Lung (tissue), 11 donors: ENCODE measurements at regions not wholly inside any gene's neighbourhood (a gene's known extent, or its start where the extent isn't known, plus 50 kb on each side); places are given as distances from the start of the nearest gene placed in this dataset.

Experiments used
- ATAC-seq: fragments of 200-7000 bp; cut with Tn5 transposase; one replicate; pipeline ENCODE4 v1.9.1; 2020; ENCODE audit warnings: moderate number of reproducible peaks; ENCODE audit not compliant: insufficient read depth, low FRiP score
- DNase-seq, 3 donors: peaks; one replicate each; pipeline ENCODE4 v3.0.0-alpha.2; 2013 to 2017
- H3K27ac ChIP-seq, 2 donors: one replicate each; pipeline ENCODE4 v1.5.1; 2013; ENCODE audit warnings: mild to moderate bottlenecking in 2 of 2, moderate library complexity in 2 of 2, control low read depth in 1 of 2, inconsistent platforms in 1 of 2, low read depth in 1 of 2, low read length in 1 of 2
- H3K27me3 ChIP-seq, 3 donors: one replicate each; pipeline ENCODE4 v1.5.1; 2013; ENCODE audit warnings: low read length in 2 of 3; ENCODE audit not compliant: control insufficient read depth in 3 of 3, insufficient read depth in 3 of 3
- H3K36me3 ChIP-seq, 4 donors: one replicate each; pipeline ENCODE4 v1.5.1; 2013; ENCODE audit warnings: low read length in 4 of 4, mild to moderate bottlenecking in 1 of 4, moderate library complexity in 1 of 4; ENCODE audit not compliant: control insufficient read depth in 4 of 4, insufficient read depth in 4 of 4
- H3K4me1 ChIP-seq, 5 donors: one replicate each; pipeline ENCODE4 v1.5.1; 2013; ENCODE audit warnings: low read length in 5 of 5, mild to moderate bottlenecking in 2 of 5, moderate library complexity in 1 of 5; ENCODE audit not compliant: control insufficient read depth in 5 of 5, insufficient read depth in 5 of 5
- H3K4me3 ChIP-seq: one replicate; pipeline ENCODE4 v1.5.1; 2013; ENCODE audit warnings: mild to moderate bottlenecking, control low read depth, moderate library complexity
- H3K9ac ChIP-seq, 2 donors: one replicate each; pipeline ENCODE4 v1.5.1; 2013; ENCODE audit warnings: low read length in 2 of 2, control low read depth in 1 of 2; ENCODE audit not compliant: insufficient read depth in 1 of 2
- H3K9me3 ChIP-seq, 4 donors: one replicate each; pipeline ENCODE4 v1.5.1; 2013; ENCODE audit warnings: low read length in 3 of 4, mild to moderate bottlenecking in 1 of 4, moderate library complexity in 1 of 4; ENCODE audit not compliant: control insufficient read depth in 4 of 4, insufficient read depth in 3 of 4
- WGBS, 2 donors: extraction: QIAGEN DNeasy Blood & Tissue Kit; methylation state at CpG; one replicate each; pipeline ENCODE4 v1.1.7; 2013; 5-methylcytosine and 5-hydroxymethylcytosine counted together
- TF ChIP-seq, protein P1 (sequence below): IDR thresholded peaks from 2 replicates; pipeline ENCODE4 v1.5.1; 2012; ENCODE audit warnings: mild to moderate bottlenecking; ENCODE audit errors: control extremely low read depth, extremely low read depth
- donor health status: control.
- donor health status: control.
- donor health status: Bipolar disorder and iron deficiency.
- donor health status: healthy.
- donor health status: DM: yes; HTN: yes; CAD: no.

DNA sequence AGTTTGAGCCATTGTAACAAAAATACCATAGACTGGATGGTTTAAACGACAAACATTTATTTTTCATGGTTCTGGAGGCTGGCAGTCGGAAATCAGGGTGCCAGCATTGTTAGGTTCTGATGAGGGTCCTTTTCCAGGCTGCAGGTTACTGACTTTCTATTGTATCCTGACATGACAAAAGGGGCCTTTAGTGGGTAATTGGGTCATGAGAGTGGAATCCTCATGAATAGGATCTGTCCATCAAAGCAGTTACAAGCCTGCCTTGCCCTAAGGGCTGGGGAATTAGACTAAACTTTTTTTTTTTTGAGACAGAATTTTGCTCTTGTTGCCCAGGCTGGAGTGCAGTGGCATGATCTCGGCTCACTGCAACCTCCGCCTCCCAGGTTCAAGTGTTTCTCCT lies 347.9 kb upstream of the TSHZ2 start:
- Histone ChIP-seq H3K9me3 (peaks cover 0 to 2% (median 0%) of the 10 kb centered on the region in 4 donors), H3K36me3 (no peaks in the 10 kb centered on the region), H3K27ac (no peak overlapping the region), H3K4me3 (no peak overlapping the region), H3K9ac (no peak overlapping the region), H3K4me1 (no peaks in the 10 kb centered on the region), H3K27me3 (no peaks in the 10 kb centered on the region)
- ATAC-seq (no peak), DNase-seq (no peak)
- TF ChIP-seq, protein P1, sequence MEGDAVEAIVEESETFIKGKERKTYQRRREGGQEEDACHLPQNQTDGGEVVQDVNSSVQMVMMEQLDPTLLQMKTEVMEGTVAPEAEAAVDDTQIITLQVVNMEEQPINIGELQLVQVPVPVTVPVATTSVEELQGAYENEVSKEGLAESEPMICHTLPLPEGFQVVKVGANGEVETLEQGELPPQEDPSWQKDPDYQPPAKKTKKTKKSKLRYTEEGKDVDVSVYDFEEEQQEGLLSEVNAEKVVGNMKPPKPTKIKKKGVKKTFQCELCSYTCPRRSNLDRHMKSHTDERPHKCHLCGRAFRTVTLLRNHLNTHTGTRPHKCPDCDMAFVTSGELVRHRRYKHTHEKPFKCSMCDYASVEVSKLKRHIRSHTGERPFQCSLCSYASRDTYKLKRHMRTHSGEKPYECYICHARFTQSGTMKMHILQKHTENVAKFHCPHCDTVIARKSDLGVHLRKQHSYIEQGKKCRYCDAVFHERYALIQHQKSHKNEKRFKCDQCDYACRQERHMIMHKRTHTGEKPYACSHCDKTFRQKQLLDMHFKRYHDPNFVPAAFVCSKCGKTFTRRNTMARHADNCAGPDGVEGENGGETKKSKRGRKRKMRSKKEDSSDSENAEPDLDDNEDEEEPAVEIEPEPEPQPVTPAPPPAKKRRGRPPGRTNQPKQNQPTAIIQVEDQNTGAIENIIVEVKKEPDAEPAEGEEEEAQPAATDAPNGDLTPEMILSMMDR, result no peak
- 83 to 86% methylated on average over 4 of the region's 4 CpGs for WGBS, 2 donors

DNA sequence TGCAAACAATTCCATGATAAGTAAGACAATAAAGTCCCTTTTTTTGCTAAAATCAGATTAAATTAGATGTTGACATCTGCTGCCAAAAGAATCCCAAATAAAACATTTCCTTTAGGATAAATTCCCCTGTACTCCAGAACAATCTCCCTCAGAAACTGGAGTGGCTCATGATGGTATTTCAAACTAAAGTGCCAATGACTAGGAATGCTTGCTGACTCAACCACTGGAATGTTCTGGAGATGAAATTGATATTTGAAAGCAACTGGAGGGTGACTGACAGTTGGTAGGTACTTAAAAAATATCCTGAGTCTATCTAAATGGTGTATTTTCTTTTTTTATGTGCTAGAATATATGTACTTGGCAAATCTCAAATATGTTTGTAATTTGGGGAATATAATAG lies 350.1 kb upstream of the TSHZ2 start:
- Histone ChIP-seq H3K27ac (no peak overlapping the region), H3K9ac (no peak overlapping the region), H3K9me3 (peaks cover 0 to 2% (median 0%) of the 10 kb centered on the region in 4 donors), H3K36me3 (no peaks in the 10 kb centered on the region), H3K4me3 (no peak overlapping the region), H3K27me3 (no peaks in the 10 kb centered on the region), H3K4me1 (no peaks in the 10 kb centered on the region)
- no peak for DNase-seq
- no peak for ATAC-seq
- TF ChIP-seq, protein P1, result no peak

DNA sequence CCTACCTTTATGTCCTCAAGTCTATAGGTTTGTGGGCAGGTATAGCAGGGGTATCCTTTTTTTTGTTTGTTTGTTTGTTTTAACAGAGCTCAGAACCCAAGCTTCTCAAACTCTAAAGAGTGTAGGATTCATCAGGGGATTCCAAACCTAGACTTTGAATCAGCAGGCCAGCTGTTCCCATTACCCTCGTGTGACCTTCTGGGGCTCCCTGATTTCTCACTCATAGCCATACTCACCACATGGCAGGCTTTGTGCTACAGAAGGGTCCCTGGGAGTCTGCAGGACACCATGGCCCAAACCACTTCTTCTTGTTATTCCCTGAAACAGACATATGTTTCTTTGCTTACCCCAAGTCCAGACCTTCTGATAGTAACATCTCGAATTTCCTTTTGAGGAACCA lies 350.8 kb upstream of the TSHZ2 start:
- Histone ChIP-seq H3K4me3 (no peak overlapping the region), H3K36me3 (no peaks in the 10 kb centered on the region), H3K4me1 (no peaks in the 10 kb centered on the region), H3K27ac (no peak overlapping the region), H3K9me3 (peaks cover 0 to 2% (median 0%) of the 10 kb centered on the region in 4 donors), H3K27me3 (no peaks in the 10 kb centered on the region), H3K9ac (no peak overlapping the region)
- no peak for ATAC-seq
- DNase-seq, result no peak
- TF ChIP-seq, protein P1, result no peak
- WGBS, 2 donors, result 71 to 81% methylated on average over 2 of the region's 2 CpGs

DNA sequence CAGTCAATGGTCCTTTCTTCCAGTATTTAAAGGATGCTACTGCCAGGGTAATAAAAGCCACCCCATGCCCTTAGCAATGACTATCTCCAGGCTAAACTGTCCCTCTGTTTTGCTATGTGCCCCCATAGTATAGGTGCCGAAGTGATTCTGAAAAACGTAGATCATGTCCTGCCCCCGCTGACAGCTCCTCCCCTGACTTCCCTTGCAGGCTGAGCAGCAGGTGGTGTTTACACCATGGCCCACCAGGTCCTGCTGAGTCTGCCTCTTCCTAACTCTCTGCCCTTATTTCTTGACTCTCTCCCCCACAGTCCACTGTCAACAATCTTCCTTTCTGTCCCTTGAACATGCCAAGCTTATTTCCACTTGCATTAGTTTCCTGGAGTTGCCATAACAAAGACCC lies 352.5 kb upstream of the TSHZ2 start:
- H3K27ac ChIP-seq, result no peak overlapping the region
- H3K9ac ChIP-seq, result no peak overlapping the region
- H3K9me3 ChIP-seq, result no peaks in the 10 kb centered on the region
- DNase-seq (no peak), ATAC-seq (no peak)
- WGBS, 2 donors, result 64 to 72% methylated on average over 3 of the region's 3 CpGs
- H3K4me1 ChIP-seq, result no peaks in the 10 kb centered on the region
- H3K36me3 ChIP-seq, result no peaks in the 10 kb centered on the region
- no peak overlapping the region for H3K4me3 ChIP-seq
- H3K27me3 ChIP-seq, result no peaks in the 10 kb centered on the region
- TF ChIP-seq, protein P1, result no peak
